ENCODE measurements at regions not wholly inside any gene's neighbourhood (a gene's known extent, or its start where the extent isn't known, plus 50 kb on each side); places are given as distances from the start of the nearest gene placed in this dataset.
"Not testable (repeated sequence)": the region's sequence is repeated elsewhere in the genome, so short reads cannot be mapped to it uniquely, and the experiment has no call there.

- DNase-seq = no peak
These were observed 76.0 kb downstream of the CHD9NB start for GRCh38 chr16:52976539-52977167.

GRCh38 chr16:52967744-52968143 is 85.0 kb downstream of the CHD9NB start:
- DNase-seq = no peak

GRCh38 chr16:52964290-52964689 is 88.4 kb downstream of the CHD9NB start:
- DNase-seq = no peak

- no peak for DNase-seq
These were observed 88.8 kb downstream of the CHD9NB start for GRCh38 chr16:52963855-52964242.

DNA sequence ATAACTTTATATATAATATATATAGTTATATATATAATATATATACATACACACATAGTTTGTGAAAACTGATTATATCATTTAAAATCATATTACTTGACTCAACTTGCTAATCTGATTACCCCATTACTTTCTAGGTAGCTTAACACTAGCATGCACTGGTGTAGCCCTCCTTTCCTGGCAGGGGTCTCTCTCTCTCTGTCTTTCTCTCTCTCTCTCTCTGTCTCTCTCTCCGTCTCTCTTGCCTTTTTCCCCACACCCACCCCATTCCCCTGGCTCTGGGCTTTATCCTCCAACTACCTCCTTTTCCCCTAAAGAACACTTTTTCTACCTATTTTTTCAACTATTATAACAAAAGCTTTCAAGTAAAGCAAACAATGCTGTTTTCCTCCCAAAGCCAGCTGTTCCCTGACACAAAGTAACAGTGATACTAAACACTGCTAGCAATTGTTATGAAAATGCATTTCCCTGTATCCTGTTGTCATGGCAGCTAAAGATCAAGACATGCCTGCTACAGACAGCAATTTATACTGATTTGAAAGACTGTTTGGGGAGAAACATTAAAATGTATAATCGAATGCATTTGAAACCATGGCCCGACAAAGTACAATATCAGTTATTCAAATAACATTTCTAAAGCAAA is 89.4 kb downstream of the CHD9NB start:
- DNase-seq = no peak

- no peak for DNase-seq
These were observed 93.7 kb downstream of the CHD9NB start for GRCh38 chr16:52958951-52959350.

- DNase-seq = no peak
These were observed 95.5 kb downstream of the CHD9NB start for GRCh38 chr16:52957199-52957598.

GRCh38 chr16:52956044-52956443 is 96.7 kb downstream of the CHD9NB start:
- no peak for DNase-seq

- DNase-seq = no peak
These were observed 99.5 kb downstream of the CHD9NB start for GRCh38 chr16:52953215-52953614.

DNA sequence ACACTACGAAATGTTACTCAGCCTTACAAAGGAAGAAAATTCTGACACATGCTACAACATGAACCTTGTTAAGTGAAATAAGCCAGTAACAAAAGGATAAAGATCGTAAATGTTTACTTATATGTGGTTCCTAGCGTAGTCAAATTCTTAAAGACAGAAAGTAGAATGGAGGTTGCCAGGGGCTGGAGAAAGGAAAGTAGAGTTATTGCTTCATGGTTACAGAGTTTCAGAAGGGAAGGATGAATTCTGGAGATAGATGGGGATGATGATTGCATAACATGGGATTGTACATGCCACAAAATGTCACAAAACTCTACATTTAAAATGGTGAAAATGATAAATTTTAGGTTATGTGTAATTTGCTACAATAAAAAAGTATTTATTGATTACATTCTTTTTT is 103.8 kb downstream of the CHD9NB start:
- no peak for DNase-seq

GRCh38 chr16:52932321-52932720 is 120.4 kb downstream of the CHD9NB start:
- DNase-seq = no peak

GRCh38 chr16:52929478-52930400 is 123.0 kb downstream of the CHD9NB start:
- DNase-seq = no peak

GRCh38 chr16:52928955-52929354 is 123.7 kb downstream of the CHD9NB start:
- DNase-seq = no peak

DNA sequence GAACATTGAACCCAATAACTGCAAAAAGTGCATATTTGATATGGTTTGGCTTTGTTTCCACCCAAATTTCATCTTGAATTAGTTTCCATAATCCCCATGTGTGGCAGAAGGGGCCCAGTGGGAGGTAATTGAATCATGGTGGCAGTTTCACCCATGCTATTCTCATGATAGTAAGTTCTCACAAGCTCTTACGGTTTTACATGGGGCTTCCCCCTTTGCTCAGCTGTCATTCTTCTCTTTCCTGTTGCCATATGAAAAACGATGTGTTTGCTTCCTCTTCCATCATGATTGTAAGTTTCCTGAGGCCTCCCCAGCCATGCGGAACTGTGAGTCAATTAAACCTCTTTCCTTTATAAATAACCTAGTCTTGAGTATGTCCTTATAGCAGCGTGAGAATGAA is 127.6 kb downstream of the CHD9NB start:
- peak; percentile 0 for DNase-seq

DNA sequence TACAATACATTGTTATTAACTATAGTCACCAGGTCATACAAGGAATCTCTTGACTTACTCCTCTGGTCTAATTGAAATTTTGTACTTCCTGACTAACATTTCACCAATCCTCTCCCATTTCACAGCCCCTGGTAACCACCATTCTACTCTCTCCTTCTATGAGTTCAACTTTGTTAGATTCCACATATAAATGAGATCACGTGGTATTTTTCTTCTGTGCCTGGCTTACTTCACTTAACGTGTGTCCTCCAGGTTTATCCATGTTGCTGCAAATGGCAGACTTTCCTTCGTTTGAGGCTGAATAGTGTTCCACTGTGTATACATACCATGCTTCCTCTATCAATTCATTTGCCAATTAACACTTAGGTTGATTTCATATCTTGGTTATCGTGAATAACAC is 128.5 kb downstream of the CHD9NB start:
- DNase-seq = no peak

DNA sequence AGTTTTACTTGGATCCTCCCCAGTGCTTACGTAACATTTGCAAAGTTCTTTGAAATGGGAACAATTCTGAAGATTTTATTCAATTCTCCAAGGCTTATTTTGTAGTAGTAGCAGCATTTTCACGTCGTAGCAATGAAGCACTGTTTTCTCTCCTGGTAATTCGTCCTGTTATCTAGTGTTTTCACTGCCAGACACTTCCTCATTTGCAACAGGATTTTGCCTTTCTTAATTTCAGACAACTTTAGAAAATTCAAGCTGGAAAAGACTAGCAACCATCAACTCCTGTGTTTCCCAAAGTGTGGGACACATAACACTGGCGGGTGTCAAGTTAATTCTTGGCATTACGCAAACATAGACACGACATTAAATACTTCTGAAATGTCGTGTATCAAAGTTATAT is 131.6 kb downstream of the CHD9NB start:
- no peak for DNase-seq

DNA sequence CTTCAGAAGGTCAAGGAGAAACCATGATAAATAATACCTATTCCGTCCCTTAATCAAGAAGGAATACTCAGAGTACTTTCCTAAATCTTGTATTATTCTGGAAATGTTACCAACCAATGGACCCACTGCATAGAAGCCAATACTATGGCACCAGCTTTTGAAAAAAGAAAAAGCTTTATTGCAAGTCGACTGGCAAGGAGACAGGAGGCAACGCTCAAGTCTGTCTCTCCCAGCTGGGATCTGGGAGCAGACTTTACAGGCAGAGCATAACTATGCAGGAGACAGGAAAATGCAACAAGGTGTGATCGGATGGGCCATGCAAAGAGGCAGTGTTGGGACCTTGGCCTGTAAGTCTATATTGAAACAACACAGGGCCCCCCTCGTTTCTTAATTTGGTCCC is 132.4 kb downstream of the CHD9NB start:
- no peak for DNase-seq

GRCh38 chr16:52914428-52914827 is 138.3 kb downstream of the CHD9NB start:
- DNase-seq = no peak

DNA sequence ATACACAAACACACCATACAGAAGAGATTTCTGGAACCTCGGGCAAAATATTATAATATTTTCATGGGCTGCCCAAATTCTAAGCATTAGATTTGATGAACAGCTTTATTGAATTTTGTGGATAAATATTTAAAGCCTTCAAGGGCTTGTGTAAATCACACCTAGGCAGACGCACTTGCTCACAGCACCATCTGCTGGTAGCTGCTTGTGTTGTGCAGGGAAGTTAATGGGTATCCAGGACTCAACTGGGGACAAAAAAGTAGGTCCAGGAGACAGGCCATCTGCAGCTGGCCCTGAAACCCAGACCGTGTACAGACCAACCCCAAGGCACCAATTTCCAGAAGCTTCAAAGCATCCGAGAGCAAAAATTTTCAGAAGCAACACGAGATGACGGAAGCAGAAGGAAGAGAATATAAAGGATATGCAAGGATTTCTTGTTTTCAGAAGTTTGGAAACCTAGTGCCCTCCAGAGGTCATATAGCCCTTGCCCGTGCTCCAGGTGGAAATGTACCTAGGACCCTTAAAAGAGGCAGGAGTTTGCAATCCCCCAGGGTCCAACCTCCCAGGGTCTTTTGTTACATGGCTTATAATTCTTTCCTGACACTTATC is 140.0 kb downstream of the CHD9NB start:
- peak; percentile 30 for DNase-seq

- DNase-seq = not testable (repeated sequence)
These were observed 144.6 kb downstream of the CHD9NB start for GRCh38 chr16:52908057-52908456.

- no peak for DNase-seq
These were observed 146.4 kb downstream of the CHD9NB start for GRCh38 chr16:52906281-52906680.

- no peak for DNase-seq
These were observed 156.1 kb downstream of the CHD9NB start for GRCh38 chr16:52896478-52897164.

GRCh38 chr16:52874042-52874441 is 178.7 kb downstream of the CHD9NB start:
- no peak for DNase-seq
